CD14-positive monocyte (primary cell): ENCODE measurements at regions not wholly inside any gene's neighbourhood (a gene's known extent, or its start where the extent isn't known, plus 50 kb on each side); places are given as distances from the start of the nearest gene placed in this dataset.
A peak's percentile ranks its signal among the peaks of the same experiment; 100 is the strongest.

ENCODE experiments used
- DNase-seq, 3 donors: peaks; one replicate each; pipeline ENCODE4 v3.0.0-alpha.2; 2011 to 2022
- H2AFZ ChIP-seq: 2 replicates; pipeline ENCODE4 v1.6.0; 2012; ENCODE audit warnings: mild to moderate bottlenecking, low read depth, low read length, inconsistent platforms; ENCODE audit not compliant: insufficient read depth, poor library complexity, severe bottlenecking
- H3K27ac ChIP-seq, 2 donors: 1 replicate in 1 of 2; 2 replicates in 1 of 2; pipeline ENCODE4 v1.5.1; 2012 to 2013; ENCODE audit warnings: low read length in 2 of 2, control low read depth in 1 of 2, inconsistent platforms in 1 of 2, low read depth in 1 of 2, mild to moderate bottlenecking in 1 of 2
- H3K27me3 ChIP-seq, 2 donors: one replicate each; pipeline versions ENCODE4 v1.6.0 to v1.6.1; 2011 to 2013; ENCODE audit warnings: low read length in 2 of 2; ENCODE audit not compliant: control insufficient read depth in 2 of 2, insufficient read depth in 2 of 2
- H3K36me3 ChIP-seq, 2 donors: replicated peaks in 1 of 2; 1 replicate in 1 of 2; 2 replicates in 1 of 2; pipeline versions ENCODE4 v1.5.1 to v1.6.1; 2012 to 2013; ENCODE audit warnings: low read length in 2 of 2, control low read depth in 1 of 2, inconsistent platforms in 1 of 2, mild to moderate bottlenecking in 1 of 2; ENCODE audit not compliant: insufficient read depth in 2 of 2, control insufficient read depth in 1 of 2
- H3K4me1 ChIP-seq, 2 donors: 1 replicate in 1 of 2; 2 replicates in 1 of 2; pipeline versions ENCODE4 v1.5.1 to v1.6.1; 2012 to 2013; ENCODE audit warnings: low read length in 2 of 2, control low read depth in 1 of 2, inconsistent platforms in 1 of 2, mild to moderate bottlenecking in 1 of 2, moderate library complexity in 1 of 2; ENCODE audit not compliant: insufficient read depth in 2 of 2, control insufficient read depth in 1 of 2
- H3K4me2 ChIP-seq: replicated peaks from 2 replicates; pipeline ENCODE3; 2012; ENCODE audit warnings: low read length, moderate library complexity, mild to moderate bottlenecking; ENCODE audit not compliant: poor library complexity, severe bottlenecking; ENCODE audit errors: extremely low read depth
- H3K4me3 ChIP-seq, 3 experiments: fragments of 200-600 bp in 1 of 3; sonication (generic) in 1 of 3; replicated peaks in 1 of 3; 1 replicate in 2 of 3; 2 replicates in 1 of 3; pipeline ENCODE4 v1.5.1; 2011 to 2013; ENCODE audit warnings: low read length in 3 of 3, mild to moderate bottlenecking in 3 of 3, control low read depth in 2 of 3, low read depth in 2 of 3, inconsistent platforms in 1 of 3, moderate library complexity in 1 of 3
- H3K79me2 ChIP-seq: 2 replicates; pipeline ENCODE4 v1.6.0; 2012; ENCODE audit warnings: mild to moderate bottlenecking, control low read depth, inconsistent platforms, low read length, moderate library complexity; ENCODE audit not compliant: insufficient read depth
- H3K9ac ChIP-seq: 2 replicates; pipeline ENCODE4 v1.6.0; 2017; ENCODE audit warnings: low read length, mild to moderate bottlenecking; ENCODE audit not compliant: insufficient read depth, poor library complexity, severe bottlenecking
- H3K9me3 ChIP-seq, 2 donors: replicated peaks in 1 of 2; 1 replicate in 1 of 2; 2 replicates in 1 of 2; pipeline versions ENCODE4 v1.5.1 to v1.6.1; 2012 to 2013; ENCODE audit warnings: low read length in 2 of 2, control low read depth in 1 of 2; ENCODE audit not compliant: control insufficient read depth in 1 of 2, insufficient read depth in 1 of 2
- H4K20me1 ChIP-seq: 2 replicates; pipeline ENCODE4 v1.6.0; 2012; ENCODE audit warnings: mild to moderate bottlenecking, low read length, control low read depth, moderate library complexity; ENCODE audit not compliant: insufficient read depth
- H3K27ac Mint-ChIP-seq, 7 donors: one replicate each; pipeline ENCODE4 v1.8.0; 2020; ENCODE audit warnings: mild to moderate bottlenecking in 7 of 7, mixed read lengths in 7 of 7, moderate library complexity in 6 of 7, inconsistent platforms in 2 of 7
- H3K27me3 Mint-ChIP-seq, 3 donors: one replicate each; pipeline ENCODE4 v1.8.0; 2021 to 2022; ENCODE audit warnings: low read depth in 3 of 3, mild to moderate bottlenecking in 3 of 3, mixed read lengths in 3 of 3, moderate library complexity in 3 of 3, inconsistent platforms in 1 of 3
- H3K36me3 Mint-ChIP-seq, 2 donors: one replicate each; pipeline ENCODE4 v1.8.0; 2020; ENCODE audit warnings: mixed read lengths in 2 of 2, inconsistent platforms in 1 of 2, mild to moderate bottlenecking in 1 of 2
- H3K4me1 Mint-ChIP-seq: one replicate; pipeline ENCODE4 v1.8.0; 2020; ENCODE audit warnings: mild to moderate bottlenecking, mixed read lengths
- H3K4me3 Mint-ChIP-seq, 2 donors: one replicate each; pipeline ENCODE4 v1.8.0; 2020; ENCODE audit warnings: mild to moderate bottlenecking in 2 of 2, mixed read lengths in 2 of 2, moderate library complexity in 1 of 2
- H3K9me3 Mint-ChIP-seq, 7 donors: one replicate each; pipeline ENCODE4 v1.8.0; 2020 to 2022; ENCODE audit warnings: mixed read lengths in 7 of 7, mild to moderate bottlenecking in 6 of 7, moderate library complexity in 6 of 7, inconsistent platforms in 2 of 7
- WGBS: methylation state at CpG from one replicate; pipeline ENCODE4 v1.1.5; 2013; ENCODE audit warnings: missing lambda C conversion rate; ENCODE audit not compliant: insufficient coverage; 5-methylcytosine and 5-hydroxymethylcytosine counted together
- intact Hi-C, 2 donors: fragments of 100-400 bp; cut with micrococcal nuclease; formaldehyde crosslinking; loops; one replicate each; pipeline versions ENCODE4 v1.15.0 to v1.15.1; 2023
- TF ChIP-seq, protein P1 (sequence below): fragments of 200-600 bp; IDR thresholded peaks from one replicate; pipeline ENCODE4 v1.8.0; 2022; ENCODE audit warnings: antibody characterized with exemption, mild to moderate bottlenecking

DNA sequence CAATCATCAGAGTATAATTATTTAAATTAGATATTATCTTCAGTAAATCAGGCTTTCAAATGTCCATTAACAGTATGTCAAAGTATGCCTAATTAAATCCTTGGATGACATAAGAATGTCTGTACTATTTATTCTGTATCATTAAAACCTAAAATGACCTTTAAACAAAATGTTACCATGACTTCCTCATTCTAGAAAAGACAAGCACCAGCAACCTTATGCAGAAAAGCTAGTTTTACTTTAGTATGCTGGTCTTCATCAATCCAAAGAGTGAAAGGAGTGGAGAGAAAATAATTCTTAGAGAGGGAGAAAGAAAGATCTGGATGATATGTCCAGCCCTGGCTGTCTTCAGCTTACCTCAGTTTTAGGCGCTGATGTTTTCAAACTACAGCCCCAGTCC is 140.1 kb upstream of the UBE2E2 start:
- H3K4me1 ChIP-seq: peaks cover 4 to 6% of the 10 kb centered on the region in 2 donors

DNA sequence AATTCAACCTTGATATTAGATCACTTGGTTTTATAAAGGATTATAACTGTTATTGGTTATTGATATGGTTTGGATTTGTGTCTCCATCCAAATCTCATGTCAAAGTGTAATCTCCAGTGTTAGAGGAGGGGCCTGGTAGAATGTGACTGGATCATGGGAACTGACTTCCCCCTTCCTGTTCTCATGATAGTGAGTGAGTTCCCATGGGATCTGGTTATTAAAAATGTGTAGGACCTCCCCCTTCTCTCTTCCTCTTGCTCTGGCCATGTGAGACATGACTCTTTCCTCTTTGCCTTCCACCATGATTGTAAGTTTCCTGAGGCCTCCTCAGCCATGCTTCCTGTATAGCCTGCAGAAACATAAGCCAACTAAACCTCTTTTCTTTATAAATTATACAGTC is 136.0 kb upstream of the UBE2E2 start:
- peak overlapping the region in 1 of 7 donors; percentile 70 for H3K27ac Mint-ChIP-seq
- Histone ChIP-seq H3K27ac (no peak overlapping the region), H3K36me3 (no peaks in the 10 kb centered on the region), H3K27me3 (no peaks in the 10 kb centered on the region), H2AFZ (no peak overlapping the region), H4K20me1 (no peaks in the 10 kb centered on the region), H3K4me3 (no peak overlapping the region), H3K9me3 (no peaks in the 10 kb centered on the region), H3K4me2 (no peak overlapping the region), H3K9ac (no peak overlapping the region), H3K4me1 (peaks cover 26 to 29% of the 10 kb centered on the region in 2 donors), H3K79me2 (no peaks in the 10 kb centered on the region)
- H3K9me3 Mint-ChIP-seq: peaks cover 0 to 3% (median 0%) of the 10 kb centered on the region in 7 donors
- TF ChIP-seq, protein P1, sequence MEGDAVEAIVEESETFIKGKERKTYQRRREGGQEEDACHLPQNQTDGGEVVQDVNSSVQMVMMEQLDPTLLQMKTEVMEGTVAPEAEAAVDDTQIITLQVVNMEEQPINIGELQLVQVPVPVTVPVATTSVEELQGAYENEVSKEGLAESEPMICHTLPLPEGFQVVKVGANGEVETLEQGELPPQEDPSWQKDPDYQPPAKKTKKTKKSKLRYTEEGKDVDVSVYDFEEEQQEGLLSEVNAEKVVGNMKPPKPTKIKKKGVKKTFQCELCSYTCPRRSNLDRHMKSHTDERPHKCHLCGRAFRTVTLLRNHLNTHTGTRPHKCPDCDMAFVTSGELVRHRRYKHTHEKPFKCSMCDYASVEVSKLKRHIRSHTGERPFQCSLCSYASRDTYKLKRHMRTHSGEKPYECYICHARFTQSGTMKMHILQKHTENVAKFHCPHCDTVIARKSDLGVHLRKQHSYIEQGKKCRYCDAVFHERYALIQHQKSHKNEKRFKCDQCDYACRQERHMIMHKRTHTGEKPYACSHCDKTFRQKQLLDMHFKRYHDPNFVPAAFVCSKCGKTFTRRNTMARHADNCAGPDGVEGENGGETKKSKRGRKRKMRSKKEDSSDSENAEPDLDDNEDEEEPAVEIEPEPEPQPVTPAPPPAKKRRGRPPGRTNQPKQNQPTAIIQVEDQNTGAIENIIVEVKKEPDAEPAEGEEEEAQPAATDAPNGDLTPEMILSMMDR: no peak
- H3K27me3 Mint-ChIP-seq: peaks cover 0 to 8% (median 0%) of the 10 kb centered on the region in 3 donors
- no peaks in the 10 kb centered on the region for H3K36me3 Mint-ChIP-seq
- H3K4me3 Mint-ChIP-seq: no peak overlapping the region
- H3K4me1 Mint-ChIP-seq: peaks cover 26% of the 10 kb centered on the region
- no peak for DNase-seq
- intact Hi-C loops: no loop called here

More for the DNA sequence above, 140.1 kb upstream of the UBE2E2 start:
- H3K4me1 Mint-ChIP-seq: peaks cover 10% of the 10 kb centered on the region
- Histone ChIP-seq H3K9me3 (no peaks in the 10 kb centered on the region), H3K4me2 (no peak overlapping the region), H3K27ac (no peak overlapping the region), H3K79me2 (no peaks in the 10 kb centered on the region), H3K9ac (no peak overlapping the region), H2AFZ (no peak overlapping the region), H3K36me3 (no peaks in the 10 kb centered on the region), H3K4me3 (no peak overlapping the region), H4K20me1 (no peaks in the 10 kb centered on the region), H3K27me3 (no peaks in the 10 kb centered on the region)
- H3K36me3 Mint-ChIP-seq: no peaks in the 10 kb centered on the region
- peaks cover 0 to 17% (median 3%) of the 10 kb centered on the region in 7 donors for H3K9me3 Mint-ChIP-seq
- WGBS: 100% methylated on average over 1 of the region's 1 CpG
- H3K27me3 Mint-ChIP-seq: no peaks in the 10 kb centered on the region
- TF ChIP-seq, protein P1: no peak
- no peak overlapping the region for H3K27ac Mint-ChIP-seq
- H3K4me3 Mint-ChIP-seq: no peak overlapping the region
- DNase-seq: no peak
- intact Hi-C loops: no loop called here
